ENCODE measurements at regions not wholly inside any gene's neighbourhood (a gene's known extent, or its start where the extent isn't known, plus 50 kb on each side); places are given as distances from the start of the nearest gene placed in this dataset.

GRCh38 chr6:137764464-137764863 lies 102.6 kb upstream of the TNFAIP3 start:
- H3K9ac ChIP-seq (ENCODE audit: low read length) = no peak overlapping the region
- H2AFZ ChIP-seq (ENCODE audit: low read length) = no peak overlapping the region
- no peaks in the 10 kb centered on the region for H3K4me1 ChIP-seq (ENCODE audit: insufficient read depth, low read length, severe bottlenecking)

GRCh38 chr6:137765059-137765458 lies 102.0 kb upstream of the TNFAIP3 start:
- Histone ChIP-seq H3K27ac (ENCODE audit: low read depth, low read length, poor library complexity, severe bottlenecking) (no peak overlapping the region), H3K9ac (ENCODE audit: low read length) (no peak overlapping the region), H2AFZ (ENCODE audit: low read length) (no peak overlapping the region), H3K27me3 (ENCODE audit: insufficient read depth, low read length) (no peaks in the 10 kb centered on the region), H3K36me3 (ENCODE audit: insufficient read depth, low read length) (no peaks in the 10 kb centered on the region), H4K20me1 (ENCODE audit: insufficient read depth, low read length) (no peaks in the 10 kb centered on the region), H3K9me2 (ENCODE audit: low read depth, low read length) (no peaks in the 10 kb centered on the region), H3K79me2 (ENCODE audit: insufficient read depth, low read length) (no peaks in the 10 kb centered on the region), H3K4me3 (ENCODE audit: low read depth, low read length, poor library complexity, severe bottlenecking) (no peak overlapping the region), H3K9me3 (ENCODE audit: low read length) (no peaks in the 10 kb centered on the region), H3F3A (ENCODE audit: insufficient read depth, low read length) (no peaks in the 10 kb centered on the region), H3K4me2 (ENCODE audit: low read length) (no peak overlapping the region), H3K4me1 (ENCODE audit: insufficient read depth, low read length, severe bottlenecking) (no peaks in the 10 kb centered on the region)
- TF ChIP-seq EZH2 (IDR thresholded peaks at IDR 0.05; ENCODE audit: borderline replicate concordance, low read length) = no peak
- TF ChIP-seq, protein P1, sequence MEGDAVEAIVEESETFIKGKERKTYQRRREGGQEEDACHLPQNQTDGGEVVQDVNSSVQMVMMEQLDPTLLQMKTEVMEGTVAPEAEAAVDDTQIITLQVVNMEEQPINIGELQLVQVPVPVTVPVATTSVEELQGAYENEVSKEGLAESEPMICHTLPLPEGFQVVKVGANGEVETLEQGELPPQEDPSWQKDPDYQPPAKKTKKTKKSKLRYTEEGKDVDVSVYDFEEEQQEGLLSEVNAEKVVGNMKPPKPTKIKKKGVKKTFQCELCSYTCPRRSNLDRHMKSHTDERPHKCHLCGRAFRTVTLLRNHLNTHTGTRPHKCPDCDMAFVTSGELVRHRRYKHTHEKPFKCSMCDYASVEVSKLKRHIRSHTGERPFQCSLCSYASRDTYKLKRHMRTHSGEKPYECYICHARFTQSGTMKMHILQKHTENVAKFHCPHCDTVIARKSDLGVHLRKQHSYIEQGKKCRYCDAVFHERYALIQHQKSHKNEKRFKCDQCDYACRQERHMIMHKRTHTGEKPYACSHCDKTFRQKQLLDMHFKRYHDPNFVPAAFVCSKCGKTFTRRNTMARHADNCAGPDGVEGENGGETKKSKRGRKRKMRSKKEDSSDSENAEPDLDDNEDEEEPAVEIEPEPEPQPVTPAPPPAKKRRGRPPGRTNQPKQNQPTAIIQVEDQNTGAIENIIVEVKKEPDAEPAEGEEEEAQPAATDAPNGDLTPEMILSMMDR (IDR thresholded peaks at IDR 0.05; ENCODE audit: low read length) = no peak

More at GRCh38 chr6:137764464-137764863, 102.6 kb upstream of the TNFAIP3 start:
- TF ChIP-seq, protein P1 (IDR thresholded peaks at IDR 0.05; ENCODE audit: low read length) = no peak
- TF ChIP-seq EZH2 (IDR thresholded peaks at IDR 0.05; ENCODE audit: borderline replicate concordance, low read length) = no peak
- Histone ChIP-seq H3K9me2 (ENCODE audit: low read depth, low read length) (no peaks in the 10 kb centered on the region), H3K79me2 (ENCODE audit: insufficient read depth, low read length) (no peaks in the 10 kb centered on the region), H3K36me3 (ENCODE audit: insufficient read depth, low read length) (no peaks in the 10 kb centered on the region), H3K27ac (ENCODE audit: low read depth, low read length, poor library complexity, severe bottlenecking) (no peak overlapping the region), H3K4me2 (ENCODE audit: low read length) (no peak overlapping the region), H3K9me3 (ENCODE audit: low read length) (no peaks in the 10 kb centered on the region), H3K27me3 (ENCODE audit: insufficient read depth, low read length) (no peaks in the 10 kb centered on the region), H3F3A (ENCODE audit: insufficient read depth, low read length) (no peaks in the 10 kb centered on the region), H4K20me1 (ENCODE audit: insufficient read depth, low read length) (no peaks in the 10 kb centered on the region), H3K4me3 (ENCODE audit: low read depth, low read length, poor library complexity, severe bottlenecking) (no peak overlapping the region)

DNA sequence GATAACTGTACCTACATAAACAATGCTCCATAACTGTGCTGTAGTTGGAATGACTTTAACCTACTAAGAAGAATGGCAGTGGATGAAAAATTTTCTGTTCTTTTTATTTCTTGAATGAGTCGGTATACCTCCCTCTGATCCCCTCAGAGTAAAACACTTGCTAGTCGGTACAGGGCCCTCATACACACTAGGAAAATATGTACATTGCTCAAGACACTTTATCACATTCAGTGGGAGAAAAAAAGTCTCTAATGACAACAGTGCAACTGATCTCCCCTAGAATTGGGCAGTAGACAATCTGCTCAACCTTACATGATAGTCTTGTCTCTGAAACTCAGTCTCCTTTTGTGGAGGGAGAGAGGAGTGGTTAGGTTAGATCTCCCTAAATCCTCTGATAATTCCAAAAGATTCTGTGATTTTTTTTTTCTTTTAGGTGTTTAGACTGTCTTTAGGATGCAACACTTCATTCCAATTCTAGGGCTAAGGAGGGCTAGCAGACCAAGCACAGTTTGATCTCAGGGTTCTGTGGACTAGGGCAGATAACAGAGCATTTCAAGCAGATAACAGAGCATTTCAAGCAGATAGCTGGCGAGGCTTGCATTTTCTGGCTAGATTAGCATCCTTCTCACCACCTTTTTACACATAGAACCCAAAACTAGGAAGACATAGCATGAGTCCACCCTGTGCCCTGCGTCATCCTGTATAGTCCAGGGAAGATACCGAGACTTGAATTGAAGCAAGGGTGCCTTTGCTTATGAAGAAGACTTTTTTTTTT lies 100.3 kb upstream of the TNFAIP3 start:
- H3K9ac ChIP-seq (ENCODE audit: low read length) = no peak overlapping the region
- no peaks in the 10 kb centered on the region for H3F3A ChIP-seq (ENCODE audit: insufficient read depth, low read length)
- no peak overlapping the region for H3K4me2 ChIP-seq (ENCODE audit: low read length)
- H3K4me3 ChIP-seq (ENCODE audit: low read depth, low read length, poor library complexity, severe bottlenecking) = no peak overlapping the region
- H3K4me1 ChIP-seq (ENCODE audit: insufficient read depth, low read length, severe bottlenecking) = no peaks in the 10 kb centered on the region
- no peak overlapping the region for H2AFZ ChIP-seq (ENCODE audit: low read length)
- H3K27me3 ChIP-seq (ENCODE audit: insufficient read depth, low read length) = no peaks in the 10 kb centered on the region
- H3K27ac ChIP-seq (ENCODE audit: low read depth, low read length, poor library complexity, severe bottlenecking) = no peak overlapping the region
- H3K9me2 ChIP-seq (ENCODE audit: low read depth, low read length) = no peaks in the 10 kb centered on the region
- no peaks in the 10 kb centered on the region for H3K79me2 ChIP-seq (ENCODE audit: insufficient read depth, low read length)
- H4K20me1 ChIP-seq (ENCODE audit: insufficient read depth, low read length) = no peaks in the 10 kb centered on the region
- H3K9me3 ChIP-seq (ENCODE audit: low read length) = no peaks in the 10 kb centered on the region
- TF ChIP-seq, protein P1 (IDR thresholded peaks at IDR 0.05; ENCODE audit: low read length) = no peak
- TF ChIP-seq EZH2 (IDR thresholded peaks at IDR 0.05; ENCODE audit: borderline replicate concordance, low read length) = no peak
- no peaks in the 10 kb centered on the region for H3K36me3 ChIP-seq (ENCODE audit: insufficient read depth, low read length)

Data from OCI-LY1 (cell line).